ENCODE measurements at regions not wholly inside any gene's neighbourhood (a gene's known extent, or its start where the extent isn't known, plus 50 kb on each side); places are given as distances from the start of the nearest gene placed in this dataset.

DNA sequence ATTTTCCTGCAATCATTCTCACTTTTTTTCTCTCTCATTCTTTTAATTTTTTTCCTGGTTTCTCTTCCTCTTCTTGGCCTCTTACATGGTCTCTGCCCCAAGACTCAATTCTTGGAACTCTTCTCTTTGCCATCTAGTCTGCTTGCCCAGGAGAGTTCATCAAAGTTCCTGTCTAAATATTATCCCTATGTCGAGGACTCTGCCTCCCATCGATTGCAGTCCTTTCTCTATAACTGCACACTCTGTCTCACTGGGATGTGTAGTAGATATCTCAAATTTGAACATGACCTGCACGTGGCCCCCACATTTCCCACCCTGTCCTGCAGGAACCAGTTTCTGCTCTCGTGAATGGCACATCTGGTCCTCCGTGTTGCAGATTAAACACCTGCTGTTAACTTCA is 204.7 kb upstream of the TMTC4 start:
- Mint-ChIP-seq H3K27ac (no peak overlapping the region), H3K4me1 (ENCODE audit: low read depth) (peaks cover 36% of the 10 kb centered on the region), H3K36me3 (ENCODE audit: low read depth) (peaks cover 7% of the 10 kb centered on the region), H3K27me3 (ENCODE audit: insufficient read depth) (peaks cover 8% of the 10 kb centered on the region), H3K9me3 (peaks cover 8% of the 10 kb centered on the region), H3K4me3 (no peak overlapping the region)
- DNase-seq = no peak
- TF ChIP-seq, protein P1, sequence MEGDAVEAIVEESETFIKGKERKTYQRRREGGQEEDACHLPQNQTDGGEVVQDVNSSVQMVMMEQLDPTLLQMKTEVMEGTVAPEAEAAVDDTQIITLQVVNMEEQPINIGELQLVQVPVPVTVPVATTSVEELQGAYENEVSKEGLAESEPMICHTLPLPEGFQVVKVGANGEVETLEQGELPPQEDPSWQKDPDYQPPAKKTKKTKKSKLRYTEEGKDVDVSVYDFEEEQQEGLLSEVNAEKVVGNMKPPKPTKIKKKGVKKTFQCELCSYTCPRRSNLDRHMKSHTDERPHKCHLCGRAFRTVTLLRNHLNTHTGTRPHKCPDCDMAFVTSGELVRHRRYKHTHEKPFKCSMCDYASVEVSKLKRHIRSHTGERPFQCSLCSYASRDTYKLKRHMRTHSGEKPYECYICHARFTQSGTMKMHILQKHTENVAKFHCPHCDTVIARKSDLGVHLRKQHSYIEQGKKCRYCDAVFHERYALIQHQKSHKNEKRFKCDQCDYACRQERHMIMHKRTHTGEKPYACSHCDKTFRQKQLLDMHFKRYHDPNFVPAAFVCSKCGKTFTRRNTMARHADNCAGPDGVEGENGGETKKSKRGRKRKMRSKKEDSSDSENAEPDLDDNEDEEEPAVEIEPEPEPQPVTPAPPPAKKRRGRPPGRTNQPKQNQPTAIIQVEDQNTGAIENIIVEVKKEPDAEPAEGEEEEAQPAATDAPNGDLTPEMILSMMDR (IDR thresholded peaks at IDR 0.05) = no peak

- H3K27me3 Mint-ChIP-seq (ENCODE audit: insufficient read depth) = peaks cover 6% of the 10 kb centered on the region
- peak overlapping the region; percentile 45 for H3K4me3 Mint-ChIP-seq
- no peak for DNase-seq
- peaks cover 8% of the 10 kb centered on the region for H3K9me3 Mint-ChIP-seq
- H3K4me1 Mint-ChIP-seq (ENCODE audit: low read depth) = peaks cover 31% of the 10 kb centered on the region
- H3K27ac Mint-ChIP-seq = peak overlapping the region; percentile 34
- peaks cover 7% of the 10 kb centered on the region for H3K36me3 Mint-ChIP-seq (ENCODE audit: low read depth)
- TF ChIP-seq, protein P1 (IDR thresholded peaks at IDR 0.05) = no peak
Observed at GRCh38 chr13:100876044-100876403, 201.4 kb upstream of the TMTC4 start.

DNA sequence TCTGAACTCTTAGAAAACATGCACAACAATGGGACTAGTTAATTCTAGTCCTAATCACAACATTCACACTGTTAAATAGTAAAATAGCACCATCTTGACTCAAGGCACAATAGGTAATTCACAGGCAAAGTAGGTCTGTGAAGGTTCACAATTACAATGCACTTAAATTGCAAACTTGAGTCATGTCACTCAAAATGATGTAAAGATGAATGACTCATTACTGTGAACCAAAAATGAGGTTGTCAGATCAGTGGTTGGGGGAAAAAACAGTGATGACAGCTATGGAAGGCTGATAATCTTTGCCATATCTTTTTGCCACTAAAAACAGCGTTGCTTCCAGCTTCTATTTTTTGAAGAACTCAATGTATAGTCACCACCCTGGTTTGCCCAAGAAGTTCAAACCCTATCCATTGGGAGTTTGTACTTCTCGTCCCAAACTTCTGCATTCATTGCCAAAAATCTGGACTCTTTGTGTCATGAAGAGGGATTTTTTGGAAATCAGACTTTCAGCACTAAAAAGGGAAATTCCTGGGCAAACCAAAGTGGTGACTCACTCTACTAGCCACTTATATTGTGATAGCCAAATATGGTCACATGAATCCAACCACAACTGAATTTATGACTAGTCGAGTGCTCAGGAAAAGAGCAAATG is 200.9 kb upstream of the TMTC4 start:
- peak; percentile 76 for DNase-seq
- H3K27me3 Mint-ChIP-seq (ENCODE audit: insufficient read depth) = peaks cover 6% of the 10 kb centered on the region
- H3K36me3 Mint-ChIP-seq (ENCODE audit: low read depth) = peaks cover 7% of the 10 kb centered on the region
- H3K4me1 Mint-ChIP-seq (ENCODE audit: low read depth) = peaks cover 26% of the 10 kb centered on the region
- H3K9me3 Mint-ChIP-seq = peaks cover 8% of the 10 kb centered on the region
- H3K4me3 Mint-ChIP-seq = peak overlapping the region; percentile 21; the same call in 1 of the 2 replicates
- TF ChIP-seq, protein P1 (IDR thresholded peaks at IDR 0.05) = no peak
- H3K27ac Mint-ChIP-seq = no peak overlapping the region

- TF ChIP-seq, protein P1 (IDR thresholded peaks at IDR 0.05) = no peak
- Mint-ChIP-seq H3K4me3 (no peak overlapping the region), H3K27me3 (ENCODE audit: insufficient read depth) (peaks cover 8% of the 10 kb centered on the region), H3K4me1 (ENCODE audit: low read depth) (peaks cover 21% of the 10 kb centered on the region), H3K36me3 (ENCODE audit: low read depth) (peaks cover 7% of the 10 kb centered on the region), H3K9me3 (peaks cover 8% of the 10 kb centered on the region), H3K27ac (no peak overlapping the region)
- no peak for DNase-seq
Observed at GRCh38 chr13:100872761-100873160, 198.2 kb upstream of the TMTC4 start.

GRCh38 chr13:100870898-100871297 is 196.3 kb upstream of the TMTC4 start:
- Mint-ChIP-seq H3K27me3 (ENCODE audit: insufficient read depth) (peaks cover 5% of the 10 kb centered on the region), H3K4me1 (ENCODE audit: low read depth) (peaks cover 13% of the 10 kb centered on the region), H3K36me3 (ENCODE audit: low read depth) (no peaks in the 10 kb centered on the region), H3K4me3 (no peak overlapping the region), H3K27ac (no peak overlapping the region), H3K9me3 (peaks cover 12% of the 10 kb centered on the region; the same call in 1 of the 2 replicates)
- TF ChIP-seq, protein P1 (IDR thresholded peaks at IDR 0.05) = no peak
- no peak for DNase-seq
